Heart left ventricle (tissue), 13 donors: ENCODE measurements at regions not wholly inside any gene's neighbourhood (a gene's known extent, or its start where the extent isn't known, plus 50 kb on each side); places are given as distances from the start of the nearest gene placed in this dataset.

ENCODE experiments used
- POLR2A ChIP-seq, 2 donors: fragments of 450-650 bp; IDR thresholded peaks; one replicate each; pipeline ENCODE4 v1.6.1; 2017; ENCODE audit warnings: antibody characterized with exemption in 2 of 2, mild to moderate bottlenecking in 2 of 2, moderate library complexity in 2 of 2
- TF ChIP-seq, protein P1 (sequence below), 12 donors: fragments of 200-600 bp; sonication (generic) in 4 of 12; IDR thresholded peaks; one replicate each; pipeline versions ENCODE4 v1.5.0 to v1.8.0; 2018 to 2022; ENCODE audit warnings: antibody characterized with exemption in 12 of 12, mild to moderate bottlenecking in 5 of 12
- donor health status: ischemic (EF 13 %, LVEDD 7.1; RV severe dilation, severe dysfunction).
- donor health status: DM: no; HTN: yes; CAD: no.
- donor health status: DM: no; HTN: no; CAD: no.
- donor health status: ischemic (EF 25% LVEDD 6.9; RV normal size, moderate dysfunction).
- donor health status: ischemic (EF 25% LVEDD 5.7; RV mildly dilated, moderate dysfunction).
- donor health status: ischemic (EF 35%, LVEDD 5.7; RV mildly dilated, moderate dysfunction).
- donor health status: nonischemic (EF 11% LVEDD 7.7; RV severe dilation, severe dysfunction).
- donor health status: DM: yes; HTN: yes; CAD: no.
- donor health status: PGD.
- donor health status: ischemic (EF 29% LVEDD 5.4; RV normal size, mild dysfunction).
- donor health status: nonischemic (EF 23%, LVEDD 6.1; RV moderate dilation, normal function).

DNA sequence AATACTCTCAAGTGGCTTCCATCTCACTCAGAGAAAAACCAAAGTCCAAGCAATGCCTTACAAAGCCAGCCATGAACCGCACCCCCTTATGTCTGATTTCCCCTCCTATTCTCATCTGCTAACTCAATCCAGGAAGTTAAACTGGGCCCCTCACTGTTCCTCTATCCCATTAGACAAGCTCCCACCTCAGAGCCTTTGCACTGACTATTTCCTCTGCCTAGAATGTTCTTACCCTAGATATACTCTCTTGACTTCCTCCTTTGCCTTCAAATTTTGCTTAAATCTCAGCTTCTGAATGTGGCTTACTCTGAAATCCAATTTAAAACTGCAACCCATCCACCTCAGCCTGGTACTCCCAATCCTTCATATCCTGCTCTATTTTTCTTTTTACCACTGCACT lies 257.0 kb upstream of the USP15 start:
- TF ChIP-seq, protein P1, sequence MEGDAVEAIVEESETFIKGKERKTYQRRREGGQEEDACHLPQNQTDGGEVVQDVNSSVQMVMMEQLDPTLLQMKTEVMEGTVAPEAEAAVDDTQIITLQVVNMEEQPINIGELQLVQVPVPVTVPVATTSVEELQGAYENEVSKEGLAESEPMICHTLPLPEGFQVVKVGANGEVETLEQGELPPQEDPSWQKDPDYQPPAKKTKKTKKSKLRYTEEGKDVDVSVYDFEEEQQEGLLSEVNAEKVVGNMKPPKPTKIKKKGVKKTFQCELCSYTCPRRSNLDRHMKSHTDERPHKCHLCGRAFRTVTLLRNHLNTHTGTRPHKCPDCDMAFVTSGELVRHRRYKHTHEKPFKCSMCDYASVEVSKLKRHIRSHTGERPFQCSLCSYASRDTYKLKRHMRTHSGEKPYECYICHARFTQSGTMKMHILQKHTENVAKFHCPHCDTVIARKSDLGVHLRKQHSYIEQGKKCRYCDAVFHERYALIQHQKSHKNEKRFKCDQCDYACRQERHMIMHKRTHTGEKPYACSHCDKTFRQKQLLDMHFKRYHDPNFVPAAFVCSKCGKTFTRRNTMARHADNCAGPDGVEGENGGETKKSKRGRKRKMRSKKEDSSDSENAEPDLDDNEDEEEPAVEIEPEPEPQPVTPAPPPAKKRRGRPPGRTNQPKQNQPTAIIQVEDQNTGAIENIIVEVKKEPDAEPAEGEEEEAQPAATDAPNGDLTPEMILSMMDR (IDR thresholded peaks at IDR 0.05): no peak
- TF ChIP-seq POLR2A (IDR thresholded peaks at IDR 0.05): no peak
